ENCODE measurements at regions not wholly inside any gene's neighbourhood (a gene's known extent, or its start where the extent isn't known, plus 50 kb on each side); places are given as distances from the start of the nearest gene placed in this dataset.

- no peak for DNase-seq (ENCODE audit: low read depth, low spot score)
- H3K27ac ChIP-seq: no peak overlapping the region
Observed at GRCh38 chr1:192713921-192714320, 78.0 kb downstream of the RGS13 start.

- peak overlapping the region; percentile 6 for H3K27ac ChIP-seq
- DNase-seq (ENCODE audit: low read depth, low spot score): no peak
Observed at GRCh38 chr1:192724670-192725069, 84.2 kb upstream of the RGS2 start.

- no peak for DNase-seq (ENCODE audit: low read depth, low spot score)
- H3K27ac ChIP-seq: no peak overlapping the region
Observed at GRCh38 chr1:192726820-192727504, 81.9 kb upstream of the RGS2 start.

GRCh38 chr1:192729500-192729899 lies 79.3 kb upstream of the RGS2 start:
- no peak overlapping the region for H3K27ac ChIP-seq
- DNase-seq (ENCODE audit: low read depth, low spot score): no peak

- H3K27ac ChIP-seq: no peak overlapping the region
- no peak for DNase-seq (ENCODE audit: low read depth, low spot score)
Observed at GRCh38 chr1:192730198-192730597, 78.6 kb upstream of the RGS2 start.

- no peak overlapping the region for H3K27ac ChIP-seq
- no peak for DNase-seq (ENCODE audit: low read depth, low spot score)
Observed at GRCh38 chr1:192732787-192733186, 76.1 kb upstream of the RGS2 start.

- DNase-seq (ENCODE audit: low read depth, low spot score): no peak
- H3K27ac ChIP-seq: no peak overlapping the region
Observed at GRCh38 chr1:192735298-192735915, 73.4 kb upstream of the RGS2 start.

- DNase-seq (ENCODE audit: low read depth, low spot score): no peak
- H3K27ac ChIP-seq: no peak overlapping the region
Observed at GRCh38 chr1:192737306-192737705, 71.5 kb upstream of the RGS2 start.

- no peak overlapping the region for H3K27ac ChIP-seq
- no peak for DNase-seq (ENCODE audit: low read depth, low spot score)
Observed at GRCh38 chr1:192739476-192740184, 69.2 kb upstream of the RGS2 start.

GRCh38 chr1:192740214-192740613 lies 68.6 kb upstream of the RGS2 start:
- H3K27ac ChIP-seq: no peak overlapping the region
- DNase-seq (ENCODE audit: low read depth, low spot score): no peak

GRCh38 chr1:192741095-192741494 lies 67.7 kb upstream of the RGS2 start:
- H3K27ac ChIP-seq: no peak overlapping the region
- DNase-seq (ENCODE audit: low read depth, low spot score): no peak

GRCh38 chr1:192747301-192747700 lies 61.5 kb upstream of the RGS2 start:
- H3K27ac ChIP-seq: no peak overlapping the region
- no peak for DNase-seq (ENCODE audit: low read depth, low spot score)

- H3K27ac ChIP-seq: no peak overlapping the region
- DNase-seq (ENCODE audit: low read depth, low spot score): no peak
Observed at GRCh38 chr1:192747943-192748342, 60.9 kb upstream of the RGS2 start.

GRCh38 chr1:192749349-192749748 lies 59.5 kb upstream of the RGS2 start:
- H3K27ac ChIP-seq: peak overlapping the region; percentile 2
- no peak for DNase-seq (ENCODE audit: low read depth, low spot score)

GRCh38 chr1:192751260-192751659 lies 57.6 kb upstream of the RGS2 start:
- DNase-seq (ENCODE audit: low read depth, low spot score): no peak

GRCh38 chr1:192756314-192756713 lies 52.5 kb upstream of the RGS2 start:
- H3K27ac ChIP-seq: no peak overlapping the region
- no peak for DNase-seq (ENCODE audit: low read depth, low spot score)

More at GRCh38 chr1:192751260-192751659, 57.6 kb upstream of the RGS2 start:
- no peak overlapping the region for H3K27ac ChIP-seq

- H3K27ac ChIP-seq: no peak overlapping the region
- DNase-seq (ENCODE audit: low read depth, low spot score): no peak
Observed at GRCh38 chr1:192756847-192757246, 52.0 kb upstream of the RGS2 start.

- DNase-seq (ENCODE audit: low read depth, low spot score): no peak
- H3K27ac ChIP-seq: no peak overlapping the region
Observed at GRCh38 chr1:192758492-192758891, 50.3 kb upstream of the RGS2 start.
